Spleen (tissue), 11 donors: ENCODE measurements at regions not wholly inside any gene's neighbourhood (a gene's known extent, or its start where the extent isn't known, plus 50 kb on each side); places are given as distances from the start of the nearest gene placed in this dataset.

Experiments used
- DNase-seq: peaks from one replicate; pipeline ENCODE4 v3.0.0-alpha.2; 2020
- H3K27ac ChIP-seq, 8 donors: fragments of 200-600 bp; sonication (generic) in 7 of 8; 1 replicate in 4 of 8; 2 replicates in 4 of 8; pipeline versions ENCODE4 v1.5.0 to v1.8.0; 2016 to 2021; ENCODE audit warnings: inconsistent platforms in 4 of 8, mild to moderate bottlenecking in 4 of 8, moderate library complexity in 1 of 8
- H3K27me3 ChIP-seq, 7 donors: fragments of 200-600 bp; sonication (generic) in 6 of 7; replicated peaks in 1 of 7; 1 replicate in 4 of 7; 2 replicates in 3 of 7; pipeline versions ENCODE4 v1.5.0 to v1.8.0; 2016 to 2021; ENCODE audit warnings: inconsistent platforms in 3 of 7, mild to moderate bottlenecking in 1 of 7
- H3K36me3 ChIP-seq, 6 donors: fragments of 200-600 bp; sonication (generic) in 5 of 6; 1 replicate in 4 of 6; 2 replicates in 2 of 6; pipeline versions ENCODE4 v1.5.0 to v1.8.0; 2016 to 2021; ENCODE audit warnings: inconsistent platforms in 2 of 6
- H3K4me1 ChIP-seq, 6 donors: fragments of 200-600 bp; sonication (generic) in 5 of 6; 1 replicate in 3 of 6; 2 replicates in 3 of 6; pipeline versions ENCODE4 v1.5.0 to v1.8.0; 2016 to 2021; ENCODE audit warnings: inconsistent platforms in 3 of 6
- H3K4me3 ChIP-seq, 8 donors: fragments of 200-600 bp; sonication (generic) in 7 of 8; 1 replicate in 4 of 8; 2 replicates in 4 of 8; pipeline versions ENCODE4 v1.5.0 to v1.8.0; 2016 to 2021; ENCODE audit warnings: inconsistent platforms in 4 of 8, mild to moderate bottlenecking in 4 of 8, moderate library complexity in 2 of 8
- H3K9me3 ChIP-seq, 8 donors: fragments of 200-600 bp; sonication (generic) in 7 of 8; 1 replicate in 4 of 8; 2 replicates in 4 of 8; pipeline versions ENCODE4 v1.5.0 to v1.8.0; 2016 to 2021; ENCODE audit warnings: inconsistent platforms in 4 of 8
- CTCF ChIP-seq, 11 experiments: fragments of 200-600 bp in 7 of 11; fragments of 450-650 bp in 4 of 11; sonication (generic) in 4 of 11; IDR thresholded peaks in 8 of 11; conservative IDR thresholded peaks in 3 of 11; 1 replicate in 7 of 11; 2 replicates in 4 of 11; pipeline versions ENCODE4 v1.4.0 to v1.8.0; 2016 to 2021; ENCODE audit warnings: antibody characterized with exemption in 11 of 11, inconsistent platforms in 4 of 11, mild to moderate bottlenecking in 1 of 11
- POLR2A ChIP-seq, 3 donors: fragments of 450-650 bp; IDR thresholded peaks; one replicate each; pipeline ENCODE4 v1.5.1; 2017; ENCODE audit warnings: antibody characterized with exemption in 3 of 3, mild to moderate bottlenecking in 1 of 3
- POLR2AphosphoS5 ChIP-seq, 3 donors: sonication (generic); formaldehyde crosslinking; IDR thresholded peaks; one replicate each; pipeline ENCODE4 v1.5.1; 2017; ENCODE audit warnings: antibody characterized with exemption in 3 of 3
- whole genome bisulfite sequencing, 5 donors: extraction: QIAGEN DNeasy Blood & Tissue Kit in 3 of 5; methylation state at CpG; one replicate each; pipeline versions ENCODE4 v1.1.5 to v1.1.7; 2013 to 2018; 5-methylcytosine and 5-hydroxymethylcytosine counted together
- intact Hi-C: fragments of 100-400 bp; cut with DNase I; formaldehyde crosslinking; loops from one replicate; pipeline ENCODE4 v1.15.0; 2023; ENCODE audit warnings: low total_unique reads
- donor health status: healthy with polysubstance abuse.
- donor health status: DM: no; HTN: no; CAD: no; lungs with moderate emphysema.
- donor health status: DM: no; HTN: no; CAD: no.
- donor health status: Bipolar disorder and iron deficiency.
- donor health status: healthy.
- donor health status: DM: no; HTN: no; CAD: no.
- donor health status: DM: yes; HTN: yes; CAD: no.

- no peaks in the 10 kb centered on the region for H3K4me1 ChIP-seq
- H3K4me3 ChIP-seq = no peak overlapping the region
- WGBS, 5 donors = 86 to 94% (median 87%) methylated on average over 6 to 7 of the region's 7 CpGs
- no peaks in the 10 kb centered on the region for H3K36me3 ChIP-seq
- H3K27me3 ChIP-seq = peaks cover 0 to 6% (median 0%) of the 10 kb centered on the region in 7 donors
- H3K9me3 ChIP-seq = no peaks in the 10 kb centered on the region
- H3K27ac ChIP-seq = no peak overlapping the region
- intact Hi-C loops = no loop called here
- no peak for DNase-seq
- TF ChIP-seq CTCF (IDR thresholded peaks at IDR 0.05 in 8 of 11, conservative IDR thresholded peaks at IDR 0.05 in 3 of 11) (no peak), POLR2A (IDR thresholded peaks at IDR 0.05) (no peak), POLR2AphosphoS5 (IDR thresholded peaks at IDR 0.05) (no peak)
Observed at GRCh38 chr10:128241023-128241422, 114.8 kb upstream of the MKI67 start.

- no peaks in the 10 kb centered on the region for H3K4me1 ChIP-seq
- WGBS, 5 donors = 67 to 93% (median 74%) methylated on average over 6 to 10 of the region's 10 CpGs
- DNase-seq = no peak
- intact Hi-C loops = no loop called here
- H3K4me3 ChIP-seq = no peak overlapping the region
- H3K9me3 ChIP-seq = no peaks in the 10 kb centered on the region
- TF ChIP-seq CTCF (IDR thresholded peaks at IDR 0.05 in 8 of 11, conservative IDR thresholded peaks at IDR 0.05 in 3 of 11) = no peak
- no peak for TF ChIP-seq POLR2AphosphoS5 (IDR thresholded peaks at IDR 0.05)
- TF ChIP-seq POLR2A (IDR thresholded peaks at IDR 0.05) = no peak
- H3K27me3 ChIP-seq = peaks cover 0 to 5% (median 0%) of the 10 kb centered on the region in 7 donors
- H3K27ac ChIP-seq = no peak overlapping the region
- no peaks in the 10 kb centered on the region for H3K36me3 ChIP-seq
Observed at GRCh38 chr10:128242641-128243040, 116.4 kb upstream of the MKI67 start.

- no peaks in the 10 kb centered on the region for H3K9me3 ChIP-seq
- no peaks in the 10 kb centered on the region for H3K4me1 ChIP-seq
- H3K4me3 ChIP-seq = no peak overlapping the region
- H3K36me3 ChIP-seq = no peaks in the 10 kb centered on the region
- 73 to 84% (median 76%) methylated on average over 5 of the region's 5 CpGs for WGBS, 5 donors
- TF ChIP-seq POLR2A (IDR thresholded peaks at IDR 0.05) = no peak
- no peak for TF ChIP-seq CTCF (IDR thresholded peaks at IDR 0.05 in 8 of 11, conservative IDR thresholded peaks at IDR 0.05 in 3 of 11)
- no peak for TF ChIP-seq POLR2AphosphoS5 (IDR thresholded peaks at IDR 0.05)
- intact Hi-C loops = no loop called here
- no peak for DNase-seq
- H3K27me3 ChIP-seq = peaks cover 0 to 8% (median 0%) of the 10 kb centered on the region in 7 donors
- no peak overlapping the region for H3K27ac ChIP-seq
Observed at GRCh38 chr10:128245026-128245425, 118.8 kb upstream of the MKI67 start.

- intact Hi-C loops = no loop called here
- Histone ChIP-seq H3K4me3 (no peak overlapping the region), H3K36me3 (no peaks in the 10 kb centered on the region), H3K27ac (no peak overlapping the region), H3K9me3 (no peaks in the 10 kb centered on the region), H3K27me3 (peaks cover 0 to 15% (median 0%) of the 10 kb centered on the region in 7 donors), H3K4me1 (no peaks in the 10 kb centered on the region)
- DNase-seq = no peak
- 92 to 97% (median 94%) methylated on average over 8 of the region's 8 CpGs for WGBS, 5 donors
- no peak for TF ChIP-seq POLR2A (IDR thresholded peaks at IDR 0.05)
- no peak for TF ChIP-seq CTCF (IDR thresholded peaks at IDR 0.05 in 8 of 11, conservative IDR thresholded peaks at IDR 0.05 in 3 of 11)
- TF ChIP-seq POLR2AphosphoS5 (IDR thresholded peaks at IDR 0.05) = no peak
Observed at GRCh38 chr10:128247576-128247975, 121.4 kb upstream of the MKI67 start.
